Upper lobe of left lung (tissue), 4 donors: ENCODE measurements at regions not wholly inside any gene's neighbourhood (a gene's known extent, or its start where the extent isn't known, plus 50 kb on each side); places are given as distances from the start of the nearest gene placed in this dataset.

ENCODE experiments used
- EP300 ChIP-seq, 4 donors: sonication (generic); formaldehyde crosslinking; IDR thresholded peaks; one replicate each; pipeline ENCODE4 v1.5.1; 2017; ENCODE audit warnings: antibody characterized with exemption in 4 of 4, control low read depth in 2 of 4
- POLR2A ChIP-seq, 4 donors: fragments of 450-650 bp; IDR thresholded peaks; one replicate each; pipeline ENCODE4 v1.5.1; 2016 to 2017; ENCODE audit warnings: antibody characterized with exemption in 4 of 4, mild to moderate bottlenecking in 2 of 4
- POLR2AphosphoS5 ChIP-seq, 2 donors: sonication (generic); formaldehyde crosslinking; IDR thresholded peaks; one replicate each; pipeline ENCODE4 v1.5.1; 2017; ENCODE audit warnings: antibody characterized with exemption in 2 of 2
- TF ChIP-seq, protein P1 (sequence below), 6 experiments: fragments of 450-650 bp in 4 of 6; fragments of 200-600 bp in 2 of 6; sonication (generic) in 2 of 6; IDR thresholded peaks; one replicate each; pipeline ENCODE4 v1.5.1; 2016 to 2019; ENCODE audit warnings: antibody characterized with exemption in 6 of 6

DNA sequence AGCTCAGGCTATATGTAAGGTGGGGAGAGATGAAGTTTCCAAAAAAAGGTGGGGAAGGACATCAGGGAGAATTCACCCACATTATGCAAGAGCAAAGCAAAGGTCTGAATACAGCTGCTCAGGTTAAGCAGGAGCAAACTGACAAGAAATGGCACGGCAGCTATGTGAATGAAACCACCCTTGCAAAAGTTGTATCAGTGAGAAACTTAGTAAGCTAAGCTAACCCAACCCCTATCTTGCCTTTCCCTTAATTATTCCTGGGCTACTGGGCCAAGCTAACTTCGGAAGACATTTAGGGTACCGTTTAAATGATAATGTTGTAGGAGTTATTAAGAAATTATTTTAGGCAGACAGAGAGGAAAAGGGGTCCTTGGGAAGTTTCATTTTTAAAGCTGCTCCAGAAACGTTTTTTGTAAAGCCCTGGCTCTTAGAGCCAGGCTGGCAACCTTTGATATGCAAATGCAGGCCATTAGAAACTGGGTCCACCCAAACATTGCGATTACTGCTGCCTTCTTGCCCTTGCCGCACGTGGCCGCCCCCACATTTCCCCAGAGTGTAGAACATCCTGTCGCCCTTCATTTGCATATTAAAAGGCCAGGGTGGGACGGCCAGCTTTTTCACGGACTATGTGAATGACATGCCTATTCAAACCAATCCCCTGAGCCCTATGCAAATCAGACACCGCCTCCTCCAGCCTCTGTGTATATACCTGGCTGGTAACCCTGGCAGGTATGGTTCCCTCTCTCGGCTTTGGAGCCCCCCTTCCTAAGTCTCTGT, 60.5 kb upstream of the SAMD5 start:
- TF ChIP-seq POLR2A (IDR thresholded peaks at IDR 0.05) (no peak), EP300 (IDR thresholded peaks at IDR 0.05) (no peak), POLR2AphosphoS5 (IDR thresholded peaks at IDR 0.05) (no peak)
- TF ChIP-seq, protein P1, sequence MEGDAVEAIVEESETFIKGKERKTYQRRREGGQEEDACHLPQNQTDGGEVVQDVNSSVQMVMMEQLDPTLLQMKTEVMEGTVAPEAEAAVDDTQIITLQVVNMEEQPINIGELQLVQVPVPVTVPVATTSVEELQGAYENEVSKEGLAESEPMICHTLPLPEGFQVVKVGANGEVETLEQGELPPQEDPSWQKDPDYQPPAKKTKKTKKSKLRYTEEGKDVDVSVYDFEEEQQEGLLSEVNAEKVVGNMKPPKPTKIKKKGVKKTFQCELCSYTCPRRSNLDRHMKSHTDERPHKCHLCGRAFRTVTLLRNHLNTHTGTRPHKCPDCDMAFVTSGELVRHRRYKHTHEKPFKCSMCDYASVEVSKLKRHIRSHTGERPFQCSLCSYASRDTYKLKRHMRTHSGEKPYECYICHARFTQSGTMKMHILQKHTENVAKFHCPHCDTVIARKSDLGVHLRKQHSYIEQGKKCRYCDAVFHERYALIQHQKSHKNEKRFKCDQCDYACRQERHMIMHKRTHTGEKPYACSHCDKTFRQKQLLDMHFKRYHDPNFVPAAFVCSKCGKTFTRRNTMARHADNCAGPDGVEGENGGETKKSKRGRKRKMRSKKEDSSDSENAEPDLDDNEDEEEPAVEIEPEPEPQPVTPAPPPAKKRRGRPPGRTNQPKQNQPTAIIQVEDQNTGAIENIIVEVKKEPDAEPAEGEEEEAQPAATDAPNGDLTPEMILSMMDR (IDR thresholded peaks at IDR 0.05) = no peak
